ENCODE measurements at regions not wholly inside any gene's neighbourhood (a gene's known extent, or its start where the extent isn't known, plus 50 kb on each side); places are given as distances from the start of the nearest gene placed in this dataset.

- in situ Hi-C loops (cut with HindIII; ENCODE audit: low pct_ligation_motif_present, low sequenced_read_pairs) = no loop called here
- H3K36me3 ChIP-seq (replicated peaks) = no peaks in the 10 kb centered on the region
- H3K27me3 ChIP-seq (replicated peaks) = no peaks in the 10 kb centered on the region
- H3K4me3 ChIP-seq (ENCODE audit: low read depth, low read length) = no peak overlapping the region
- DNase-seq = peak; percentile 73
- H3K27ac ChIP-seq = no peak overlapping the region
- no peak for TF ChIP-seq CTCF (IDR thresholded peaks at IDR 0.05; ENCODE audit: low read depth, low read length, missing control alignments)
Measured at GRCh38 chr12:84763107-84763506, 149.5 kb downstream of the SLC6A15 start.

- Histone ChIP-seq H3K4me3 (ENCODE audit: low read depth, low read length) (no peak overlapping the region), H3K27me3 (replicated peaks) (no peaks in the 10 kb centered on the region), H3K27ac (no peak overlapping the region), H3K36me3 (replicated peaks) (no peaks in the 10 kb centered on the region)
- in situ Hi-C loops (cut with HindIII; ENCODE audit: low pct_ligation_motif_present, low sequenced_read_pairs) = no loop called here
- no peak for DNase-seq
- no peak for TF ChIP-seq CTCF (IDR thresholded peaks at IDR 0.05; ENCODE audit: low read depth, low read length, missing control alignments)
Measured at GRCh38 chr12:84760091-84760865, 152.3 kb downstream of the SLC6A15 start.

- no peak overlapping the region for H3K4me3 ChIP-seq (ENCODE audit: low read depth, low read length)
- no peak for TF ChIP-seq CTCF (IDR thresholded peaks at IDR 0.05; ENCODE audit: low read depth, low read length, missing control alignments)
- no peaks in the 10 kb centered on the region for H3K27me3 ChIP-seq (replicated peaks)
- no peaks in the 10 kb centered on the region for H3K36me3 ChIP-seq (replicated peaks)
- DNase-seq = peak; percentile 54
- H3K27ac ChIP-seq = no peak overlapping the region
- in situ Hi-C loops (cut with HindIII; ENCODE audit: low pct_ligation_motif_present, low sequenced_read_pairs) = no loop called here
Measured at GRCh38 chr12:84757978-84758377, 154.6 kb downstream of the SLC6A15 start.

- in situ Hi-C loops (cut with HindIII; ENCODE audit: low pct_ligation_motif_present, low sequenced_read_pairs) = no loop called here
- no peak for TF ChIP-seq CTCF (IDR thresholded peaks at IDR 0.05; ENCODE audit: low read depth, low read length, missing control alignments)
- Histone ChIP-seq H3K4me3 (ENCODE audit: low read depth, low read length) (no peak overlapping the region), H3K27me3 (replicated peaks) (no peaks in the 10 kb centered on the region), H3K36me3 (replicated peaks) (no peaks in the 10 kb centered on the region), H3K27ac (peak overlapping the region; percentile 45)
- peak; percentile 83 for DNase-seq
Measured at GRCh38 chr12:84756961-84757360, 155.6 kb downstream of the SLC6A15 start.

- H3K36me3 ChIP-seq (replicated peaks) = no peaks in the 10 kb centered on the region
- in situ Hi-C loops (cut with HindIII; ENCODE audit: low pct_ligation_motif_present, low sequenced_read_pairs) = no loop called here
- TF ChIP-seq CTCF (IDR thresholded peaks at IDR 0.05; ENCODE audit: low read depth, low read length, missing control alignments) = no peak
- no peak overlapping the region for H3K27ac ChIP-seq
- DNase-seq = no peak
- no peaks in the 10 kb centered on the region for H3K27me3 ChIP-seq (replicated peaks)
- no peak overlapping the region for H3K4me3 ChIP-seq (ENCODE audit: low read depth, low read length)
Measured at GRCh38 chr12:84745127-84745526, 167.5 kb downstream of the SLC6A15 start.

- no peaks in the 10 kb centered on the region for H3K36me3 ChIP-seq (replicated peaks)
- in situ Hi-C loops (cut with HindIII; ENCODE audit: low pct_ligation_motif_present, low sequenced_read_pairs) = no loop called here
- no peak overlapping the region for H3K27ac ChIP-seq
- no peak for DNase-seq
- no peak overlapping the region for H3K4me3 ChIP-seq (ENCODE audit: low read depth, low read length)
- no peak for TF ChIP-seq CTCF (IDR thresholded peaks at IDR 0.05; ENCODE audit: low read depth, low read length, missing control alignments)
- no peaks in the 10 kb centered on the region for H3K27me3 ChIP-seq (replicated peaks)
Measured at GRCh38 chr12:84741692-84742091, 170.9 kb downstream of the SLC6A15 start.
